Osteoblast (primary cell): ENCODE measurements at regions not wholly inside any gene's neighbourhood (a gene's known extent, or its start where the extent isn't known, plus 50 kb on each side); places are given as distances from the start of the nearest gene placed in this dataset.

Experiments
- DNase-seq: peaks from one replicate; pipeline ENCODE4 v3.0.0; 2011; ENCODE audit warnings: low spot score, mixed read lengths; ENCODE audit not compliant: insufficient read length; ENCODE audit errors: missing footprints
- H2AFZ ChIP-seq: 2 replicates; pipeline ENCODE4 v1.6.0; 2011; ENCODE audit warnings: mild to moderate bottlenecking, low read length
- H3K27ac ChIP-seq: 2 replicates; pipeline ENCODE4 v1.5.1; 2011; ENCODE audit warnings: mild to moderate bottlenecking, low read depth, low read length, moderate library complexity
- H3K27me3 ChIP-seq: 2 replicates; pipeline ENCODE4 v1.6.0; 2012; ENCODE audit warnings: mild to moderate bottlenecking, control low read depth, inconsistent platforms, low read length, moderate library complexity; ENCODE audit not compliant: insufficient read depth
- H3K36me3 ChIP-seq: 2 replicates; pipeline ENCODE4 v1.5.1; 2011; ENCODE audit warnings: mild to moderate bottlenecking, low read length, control low read depth, moderate library complexity; ENCODE audit not compliant: insufficient read depth
- H3K4me1 ChIP-seq: 2 replicates; pipeline ENCODE4 v1.5.1; 2011; ENCODE audit warnings: mild to moderate bottlenecking, low read length, control low read depth, moderate library complexity; ENCODE audit not compliant: insufficient read depth
- H3K4me2 ChIP-seq: 2 replicates; pipeline ENCODE4 v1.6.0; 2011; ENCODE audit warnings: mild to moderate bottlenecking, low read length; ENCODE audit not compliant: insufficient read depth
- H3K4me3 ChIP-seq: fragments of 200-600 bp; sonication (generic); 3 replicates; pipeline ENCODE4 v1.5.1; 2012; ENCODE audit warnings: mild to moderate bottlenecking, low read length, inconsistent platforms; ENCODE audit not compliant: insufficient read depth
- H3K79me2 ChIP-seq: 2 replicates; pipeline ENCODE4 v1.6.0; 2012; ENCODE audit warnings: mild to moderate bottlenecking, low read length, control low read depth, inconsistent platforms; ENCODE audit not compliant: insufficient read depth
- H3K9me3 ChIP-seq: 2 replicates; pipeline ENCODE4 v1.5.1; 2011; ENCODE audit warnings: low read depth, low read length, control low read depth
- H4K20me1 ChIP-seq: 2 replicates; pipeline ENCODE4 v1.6.0; 2012; ENCODE audit warnings: mild to moderate bottlenecking, low read length, control low read depth; ENCODE audit not compliant: insufficient read depth
- CTCF ChIP-seq: IDR thresholded peaks from 2 replicates; pipeline ENCODE4 v1.5.1; 2011; ENCODE audit warnings: mild to moderate bottlenecking, low read depth, low read length, moderate library complexity; ENCODE audit errors: extremely low read depth

DNA sequence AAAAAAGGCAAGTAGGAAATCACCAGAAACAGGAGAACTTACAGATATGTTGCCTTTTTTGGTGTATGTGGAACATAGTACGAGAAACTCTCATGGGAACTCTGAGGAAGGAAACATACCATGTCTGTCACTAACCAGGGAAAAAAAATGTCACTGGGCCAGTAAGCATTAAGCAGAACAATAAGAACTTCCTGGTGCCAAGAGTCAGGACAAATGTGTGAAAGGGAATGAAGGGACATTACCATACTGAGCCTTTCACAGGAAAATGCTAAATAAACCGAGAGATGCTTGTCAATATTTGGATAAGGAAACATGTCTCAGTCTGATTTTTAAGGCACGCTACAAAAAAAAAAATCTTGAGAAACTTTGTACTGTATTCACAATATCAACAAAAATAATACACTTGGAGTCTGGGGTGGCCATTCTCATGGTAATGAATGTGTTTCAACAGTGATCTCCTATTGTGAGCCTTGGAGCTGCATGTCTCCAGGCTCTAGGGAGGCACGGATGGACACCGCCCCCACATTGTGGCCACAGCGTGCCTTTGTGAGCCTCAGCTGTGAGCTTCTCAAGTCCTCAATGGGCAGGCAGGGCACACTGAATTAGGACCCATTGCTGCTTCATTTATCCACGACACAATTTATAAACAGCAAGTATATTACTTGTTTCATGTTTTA lies 113.0 kb upstream of the ARGLU1 start:
- H3K4me2 ChIP-seq = no peak overlapping the region
- no peak for DNase-seq
- no peaks in the 10 kb centered on the region for H3K4me1 ChIP-seq
- no peaks in the 10 kb centered on the region for H3K27me3 ChIP-seq
- no peaks in the 10 kb centered on the region for H3K9me3 ChIP-seq
- no peaks in the 10 kb centered on the region for H3K36me3 ChIP-seq
- H2AFZ ChIP-seq = no peak overlapping the region
- H3K4me3 ChIP-seq = no peak overlapping the region
- no peaks in the 10 kb centered on the region for H3K79me2 ChIP-seq
- TF ChIP-seq CTCF = no peak
- no peak overlapping the region for H3K27ac ChIP-seq
- H4K20me1 ChIP-seq = no peaks in the 10 kb centered on the region

DNA sequence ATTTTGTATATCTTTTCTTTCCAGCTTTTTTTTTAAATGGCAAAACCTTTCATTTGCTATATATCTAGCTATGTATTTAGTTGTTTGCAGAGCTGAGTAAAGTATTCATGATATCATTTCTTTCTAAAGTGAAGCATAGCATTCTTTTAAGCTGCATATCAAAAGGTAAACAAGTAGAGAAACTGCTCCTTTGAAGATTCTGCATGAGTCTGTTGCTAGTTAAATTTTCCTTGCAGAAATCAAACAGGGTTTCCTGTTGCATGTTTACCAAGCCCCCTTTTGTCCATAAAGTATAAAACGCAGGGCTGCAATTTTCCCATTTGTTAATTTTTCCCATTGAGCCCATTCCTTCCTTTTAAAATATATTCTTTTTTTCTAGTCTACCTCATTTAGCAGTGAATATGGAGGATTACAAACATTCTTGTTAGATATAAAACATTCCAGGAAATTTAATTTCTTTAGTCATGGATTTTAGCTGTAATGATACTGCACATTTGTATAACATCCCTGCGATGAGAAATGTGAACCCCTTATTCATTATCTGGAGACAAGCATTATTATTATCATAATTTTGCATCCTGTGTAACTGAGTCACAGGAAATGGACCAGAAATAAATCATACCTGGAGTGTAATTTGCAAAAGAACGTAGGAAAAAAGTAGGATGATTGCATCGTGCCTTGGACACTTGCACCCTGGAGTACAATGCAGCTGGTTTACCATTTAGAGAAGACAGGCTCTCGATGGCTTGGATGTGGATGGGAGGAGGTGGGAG lies 110.9 kb upstream of the ARGLU1 start:
- H3K9me3 ChIP-seq = no peaks in the 10 kb centered on the region
- H3K27ac ChIP-seq = no peak overlapping the region
- H3K4me2 ChIP-seq = no peak overlapping the region
- H3K4me1 ChIP-seq = no peaks in the 10 kb centered on the region
- H3K4me3 ChIP-seq = no peak overlapping the region
- no peaks in the 10 kb centered on the region for H3K27me3 ChIP-seq
- H2AFZ ChIP-seq = no peak overlapping the region
- no peaks in the 10 kb centered on the region for H3K79me2 ChIP-seq
- no peak for TF ChIP-seq CTCF
- DNase-seq = no peak
- no peaks in the 10 kb centered on the region for H4K20me1 ChIP-seq
- H3K36me3 ChIP-seq = no peaks in the 10 kb centered on the region

- Histone ChIP-seq H3K9me3 (no peaks in the 10 kb centered on the region), H3K79me2 (no peaks in the 10 kb centered on the region), H4K20me1 (no peaks in the 10 kb centered on the region), H3K4me2 (no peak overlapping the region), H3K27me3 (no peaks in the 10 kb centered on the region), H3K36me3 (no peaks in the 10 kb centered on the region), H2AFZ (no peak overlapping the region), H3K27ac (no peak overlapping the region), H3K4me3 (no peak overlapping the region), H3K4me1 (no peaks in the 10 kb centered on the region)
- TF ChIP-seq CTCF = no peak
- no peak for DNase-seq
Measured at GRCh38 chr13:106675311-106675710, 107.4 kb upstream of the ARGLU1 start.

- Histone ChIP-seq H4K20me1 (no peaks in the 10 kb centered on the region), H3K27me3 (no peaks in the 10 kb centered on the region), H3K79me2 (no peaks in the 10 kb centered on the region), H2AFZ (no peak overlapping the region), H3K9me3 (no peaks in the 10 kb centered on the region), H3K4me1 (no peaks in the 10 kb centered on the region), H3K4me2 (no peak overlapping the region), H3K36me3 (no peaks in the 10 kb centered on the region), H3K4me3 (no peak overlapping the region), H3K27ac (no peak overlapping the region)
- no peak for TF ChIP-seq CTCF
- DNase-seq = no peak
Measured at GRCh38 chr13:106660746-106661625, 93.0 kb upstream of the ARGLU1 start.
